ENCODE measurements at regions not wholly inside any gene's neighbourhood (a gene's known extent, or its start where the extent isn't known, plus 50 kb on each side); places are given as distances from the start of the nearest gene placed in this dataset.

DNA sequence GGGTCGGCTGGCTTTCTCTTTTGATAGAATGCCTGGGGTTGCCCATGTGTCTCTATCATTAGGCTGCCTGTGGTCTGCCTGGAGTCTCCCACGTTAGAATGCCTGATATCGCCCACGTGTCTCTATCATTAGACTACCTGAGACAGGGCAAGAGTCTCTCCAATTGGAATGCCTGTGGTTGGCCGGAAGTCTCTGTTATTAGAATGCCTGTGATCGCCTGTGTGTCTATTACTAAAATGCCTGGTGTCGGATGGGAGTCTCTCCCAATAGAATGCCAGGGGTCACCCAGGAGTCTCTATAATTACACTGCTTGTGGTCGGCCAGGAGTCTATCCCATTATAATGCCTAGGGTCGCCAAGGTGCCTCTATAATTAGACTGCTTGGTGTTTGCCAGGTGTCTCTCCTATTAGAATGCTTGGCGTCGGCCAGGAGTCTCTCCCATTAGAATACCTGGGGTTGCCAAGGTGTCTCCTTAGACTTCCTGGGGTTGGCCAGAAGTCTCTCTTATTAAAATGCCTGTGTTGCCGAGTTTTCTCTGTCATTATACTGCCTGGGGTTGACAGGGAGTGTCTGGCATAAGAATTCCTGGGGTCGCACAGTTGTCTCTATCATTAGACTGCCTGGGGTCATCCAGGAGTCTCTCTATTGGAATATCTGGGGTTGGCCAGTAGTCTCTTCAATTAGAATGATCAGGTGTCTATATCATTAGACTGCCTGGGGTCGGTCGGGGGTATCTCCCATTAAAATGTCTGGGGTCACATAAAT, 2272.8 kb downstream of the TP53TG3F start:
- no peak for DNase-seq (ENCODE audit: low read depth in 2 of 2)

DNA sequence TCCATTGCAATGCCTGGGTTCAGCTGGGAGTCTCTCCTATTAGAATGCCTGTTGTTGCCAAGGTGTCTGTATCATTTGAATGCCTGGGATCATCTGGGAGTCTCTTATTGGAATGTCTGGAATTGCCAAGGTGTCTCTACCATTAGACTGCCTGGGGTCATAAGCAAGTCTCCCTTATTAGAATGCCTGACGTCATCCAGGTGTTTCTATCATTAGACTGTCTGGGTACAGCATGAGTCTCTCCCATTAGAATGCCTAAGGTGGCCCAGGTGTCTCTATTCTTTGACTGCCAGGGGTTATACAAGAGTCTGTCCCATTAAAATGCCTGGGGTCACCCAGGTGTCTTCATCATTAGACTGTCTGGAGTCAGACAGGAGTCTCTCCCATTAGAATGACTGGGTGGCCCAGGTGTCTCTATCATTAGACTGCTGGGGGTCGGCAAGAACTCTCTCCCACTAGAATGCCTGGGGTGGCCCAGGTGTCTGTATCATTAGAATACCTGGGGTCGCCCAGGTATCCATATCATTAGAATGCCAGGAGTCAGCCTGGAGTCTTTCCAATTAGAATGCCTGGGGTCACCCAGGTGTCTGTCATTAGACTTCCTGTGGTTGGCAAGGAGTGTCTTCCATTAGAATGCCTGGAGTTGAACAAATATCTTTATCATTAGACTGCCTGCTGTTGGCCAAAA, 2274.0 kb downstream of the TP53TG3F start:
- DNase-seq (ENCODE audit: low read depth in 2 of 2) = no peak

DNA sequence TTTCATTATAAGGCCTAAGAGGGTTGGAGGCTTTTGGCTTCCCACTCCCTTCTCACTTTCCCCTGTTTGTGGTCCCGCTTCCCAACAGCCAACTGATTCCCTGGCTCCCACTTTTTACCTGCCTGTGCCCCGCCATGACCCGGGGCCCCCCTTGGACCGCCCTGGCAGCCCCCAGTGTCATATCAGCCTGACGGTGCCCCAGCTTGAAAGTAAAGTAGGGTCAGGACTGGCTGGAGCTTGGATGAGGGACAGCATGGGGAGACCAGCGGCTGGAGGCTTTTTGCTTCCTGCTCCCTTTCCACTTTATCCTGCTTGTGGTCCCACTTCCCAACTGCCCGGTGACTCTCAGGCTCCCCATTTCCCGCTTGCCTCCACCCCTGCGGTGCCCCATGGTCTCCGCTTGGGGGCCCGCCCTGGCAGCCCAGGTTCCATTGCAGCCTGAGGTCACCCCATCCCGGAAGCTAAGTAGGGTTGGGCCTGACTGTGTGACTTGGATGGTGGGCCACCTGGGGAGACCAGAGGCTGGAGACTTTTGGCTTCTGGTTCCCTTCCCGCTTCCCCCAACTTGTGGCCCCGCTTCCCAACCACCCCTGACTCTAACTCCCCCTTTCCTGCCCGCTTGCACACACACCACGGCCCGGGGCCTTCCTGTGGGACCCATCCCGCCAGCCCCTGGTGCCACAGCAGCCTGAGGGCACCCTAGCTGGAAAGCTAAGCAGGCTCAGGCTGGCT, 2274.7 kb downstream of the TP53TG3F start:
- DNase-seq (ENCODE audit: low read depth in 2 of 2) = no peak

DNA sequence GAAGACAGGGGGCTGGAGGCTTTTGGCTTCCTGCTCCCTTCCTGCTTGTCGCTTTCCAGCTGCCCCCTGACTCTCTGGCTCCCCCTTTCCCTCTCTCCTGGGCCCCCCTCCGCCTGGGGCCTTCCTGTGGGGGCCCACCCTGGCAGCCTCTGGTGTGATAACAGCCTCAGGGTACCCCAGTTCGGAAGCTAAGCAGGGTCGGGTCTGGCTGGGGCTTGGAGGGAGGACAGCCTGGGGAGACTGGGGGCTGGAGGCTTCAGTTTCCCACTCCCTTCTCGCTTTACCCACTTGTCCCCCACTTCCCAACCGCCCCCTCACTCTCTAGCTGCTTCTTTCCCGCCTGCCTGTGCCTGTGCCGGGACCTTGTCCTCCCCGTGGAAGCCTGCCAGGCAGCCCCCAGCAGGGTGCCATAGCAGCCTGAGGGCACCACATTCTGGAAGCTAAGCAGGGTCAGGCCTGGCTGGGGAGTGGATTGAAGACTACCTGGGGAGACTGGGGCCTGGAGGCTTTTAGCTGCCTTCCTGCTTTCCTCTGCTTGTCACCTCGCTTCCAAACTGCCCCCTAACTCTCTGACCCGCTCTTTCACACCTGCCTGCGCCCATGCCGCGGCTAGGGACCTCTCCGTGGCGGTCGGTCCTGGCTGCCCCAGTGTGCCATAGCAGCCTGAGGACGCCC, 2275.5 kb downstream of the TP53TG3F start:
- no peak for DNase-seq (ENCODE audit: low read depth in 2 of 2)

DNA sequence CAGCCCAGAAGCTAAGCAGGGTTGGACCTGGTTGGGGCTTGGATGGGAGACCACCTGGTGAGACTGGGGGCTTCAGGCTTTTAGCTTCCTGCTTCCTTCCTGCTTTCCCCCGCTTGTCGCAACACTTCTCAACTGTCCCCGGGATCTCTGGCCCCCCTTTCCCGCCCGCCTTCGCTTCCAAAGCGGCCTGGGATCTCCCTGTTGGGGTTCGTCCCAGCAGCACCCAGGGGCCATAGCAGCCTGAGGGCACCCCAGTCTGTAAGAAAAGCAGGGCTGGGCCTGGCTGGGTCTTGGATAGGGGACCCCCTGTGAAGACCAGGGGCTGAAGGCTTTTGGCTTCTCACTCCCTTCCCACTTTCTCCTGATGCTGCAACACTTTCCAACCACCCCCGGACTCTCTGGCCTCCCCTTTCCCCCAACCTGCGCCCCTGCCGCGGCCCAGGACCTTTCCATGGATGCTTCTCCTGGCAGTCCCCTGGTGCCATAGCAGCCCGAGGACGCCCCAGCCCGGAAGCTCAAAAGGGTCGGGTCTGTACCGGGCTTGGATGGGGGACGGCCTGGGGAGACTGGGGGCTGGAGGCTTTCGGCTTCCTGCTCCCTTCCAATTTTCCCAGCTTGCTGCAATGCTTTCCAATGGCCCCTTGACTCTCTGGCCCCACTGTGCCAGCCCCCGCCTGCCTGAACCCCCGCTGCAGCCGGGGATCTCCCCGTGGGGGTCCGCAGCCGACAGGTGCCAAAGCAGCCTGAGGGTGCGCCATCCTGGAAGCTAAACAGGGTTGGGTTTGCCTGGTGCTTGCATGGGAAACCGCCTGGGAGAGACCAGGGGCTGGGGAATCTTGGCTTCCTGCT, 2276.2 kb downstream of the TP53TG3F start:
- no peak for DNase-seq (ENCODE audit: low read depth in 2 of 2)

DNA sequence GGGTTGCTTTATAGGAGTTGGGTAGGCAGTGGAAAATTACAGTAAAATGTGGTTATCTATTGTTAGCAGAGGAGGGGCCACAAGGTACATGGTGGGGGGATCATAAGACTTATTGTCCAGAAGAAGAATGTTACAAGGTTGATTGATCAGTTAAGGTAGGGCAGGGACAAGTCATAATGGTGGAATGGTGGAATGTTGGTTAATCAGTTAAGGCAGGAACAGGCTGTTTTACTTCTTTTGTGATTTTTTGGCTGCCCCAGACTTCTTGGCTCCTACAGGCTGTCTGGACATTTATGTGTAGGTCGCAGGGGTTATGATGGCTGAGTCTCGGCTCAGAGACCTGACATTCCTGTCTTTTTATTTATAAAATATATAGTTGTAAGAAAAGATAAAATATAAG, 2277.1 kb downstream of the TP53TG3F start:
- no peak for DNase-seq (ENCODE audit: low read depth in 2 of 2)

DNA sequence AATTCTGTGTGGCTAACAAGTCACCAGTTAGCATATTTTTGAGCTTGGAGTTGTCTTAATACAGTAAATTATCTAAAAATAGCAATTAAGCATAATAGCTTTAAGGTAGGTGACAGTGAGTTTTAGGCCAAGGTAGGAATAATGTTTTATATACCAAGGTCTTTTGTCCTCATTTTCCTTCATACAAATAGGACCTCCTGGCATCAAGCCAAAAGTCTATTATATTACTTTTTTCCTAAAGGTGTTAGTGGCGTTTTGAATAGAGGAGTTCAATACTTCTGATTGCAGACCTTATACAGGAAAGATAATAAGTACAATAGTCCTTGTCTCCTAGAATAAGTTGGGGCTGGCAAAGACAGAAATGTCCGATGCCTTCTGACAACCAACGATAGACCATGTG, 2277.7 kb downstream of the TP53TG3F start:
- DNase-seq (ENCODE audit: low read depth in 2 of 2) = no peak

DNA sequence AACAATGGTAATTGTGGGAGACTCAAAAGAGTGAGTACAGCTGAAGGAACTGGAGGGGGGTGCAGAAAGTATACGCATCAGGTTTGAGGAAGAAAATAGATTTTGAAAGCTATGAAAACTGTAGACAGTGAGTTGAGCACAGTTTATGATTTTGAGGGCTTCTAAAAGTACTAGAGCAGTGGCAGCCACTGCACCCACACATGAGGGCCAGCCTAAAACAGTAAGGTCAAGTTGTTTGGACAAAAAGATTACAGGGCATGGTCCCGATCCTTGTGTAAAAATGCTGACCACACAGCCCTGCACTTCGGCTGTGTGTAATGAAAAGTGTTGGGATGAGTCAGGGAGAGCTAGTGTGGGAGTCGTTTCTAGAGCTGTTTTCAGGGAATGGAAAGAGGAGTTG, 2282.1 kb downstream of the TP53TG3F start:
- DNase-seq (ENCODE audit: low read depth in 2 of 2) = no peak

DNA sequence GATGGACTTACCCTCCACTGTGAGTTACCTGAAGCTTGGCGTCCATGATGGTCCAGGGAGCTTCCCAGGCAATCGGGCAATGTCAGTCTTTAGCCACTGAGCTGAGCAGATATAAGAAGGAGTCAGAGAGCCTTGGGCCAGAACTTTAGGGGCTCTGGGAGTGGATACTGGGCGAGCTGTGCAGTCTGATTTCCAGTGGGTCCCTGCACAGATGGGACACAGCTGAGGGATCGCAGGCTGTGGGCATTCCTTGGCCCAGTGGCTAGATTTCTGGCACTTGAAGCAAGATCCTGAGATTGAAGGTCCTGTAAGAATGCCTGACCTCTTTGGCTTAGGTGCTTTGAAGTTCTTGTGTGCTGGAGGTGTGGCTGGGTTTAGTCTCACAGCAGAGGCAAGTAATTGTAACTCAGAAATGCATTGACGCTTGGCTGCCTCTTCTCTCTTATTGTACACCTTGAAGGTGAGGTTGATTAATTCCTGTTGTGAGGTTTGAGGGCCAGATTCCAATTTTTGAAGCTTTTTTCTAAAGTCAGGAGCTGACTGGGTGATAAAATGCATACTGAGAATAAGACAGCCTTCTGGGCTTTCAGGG, 2283.8 kb downstream of the TP53TG3F start:
- DNase-seq (ENCODE audit: low read depth in 2 of 2) = no peak

DNA sequence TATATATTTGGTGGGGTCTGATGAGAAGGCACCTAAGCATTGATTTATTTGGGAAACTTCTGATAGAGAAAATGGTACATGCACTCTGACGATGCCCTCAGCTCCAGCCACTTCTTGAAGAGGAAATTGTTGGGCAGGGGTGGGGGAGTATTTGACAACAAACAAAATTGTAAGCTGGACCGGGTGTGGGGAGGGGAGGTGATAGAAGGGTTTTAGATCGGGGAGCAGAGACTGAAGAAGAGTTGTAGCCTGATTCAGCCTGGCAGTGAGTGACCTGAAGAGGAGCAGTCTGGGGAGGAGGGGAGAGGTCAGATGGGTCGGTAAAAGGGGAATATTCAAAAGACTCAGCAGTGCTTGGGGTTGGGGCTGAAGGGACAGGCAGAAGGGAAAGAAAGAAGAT, 2284.7 kb downstream of the TP53TG3F start:
- no peak for DNase-seq (ENCODE audit: low read depth in 2 of 2)

DNA sequence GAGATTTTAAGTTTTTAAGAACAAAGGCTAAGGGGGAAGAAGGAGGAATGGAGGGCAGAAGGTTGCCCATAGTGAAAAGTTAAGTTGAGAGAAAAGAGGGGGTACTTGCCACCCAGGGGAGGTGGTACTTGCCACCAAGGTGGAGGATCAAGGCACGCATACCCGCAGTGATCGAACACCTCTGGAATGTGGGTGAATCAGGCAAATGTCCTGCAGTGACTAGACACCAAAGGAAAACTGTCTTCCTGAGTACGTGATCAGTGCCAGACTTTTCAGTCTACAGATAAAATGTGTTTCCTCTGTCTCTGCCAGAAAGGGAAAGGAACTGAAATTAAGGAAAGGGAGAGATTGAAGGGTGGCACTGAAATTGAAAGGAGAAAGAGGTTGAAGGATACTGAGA, 2285.3 kb downstream of the TP53TG3F start:
- no peak for DNase-seq (ENCODE audit: low read depth in 2 of 2)

DNA sequence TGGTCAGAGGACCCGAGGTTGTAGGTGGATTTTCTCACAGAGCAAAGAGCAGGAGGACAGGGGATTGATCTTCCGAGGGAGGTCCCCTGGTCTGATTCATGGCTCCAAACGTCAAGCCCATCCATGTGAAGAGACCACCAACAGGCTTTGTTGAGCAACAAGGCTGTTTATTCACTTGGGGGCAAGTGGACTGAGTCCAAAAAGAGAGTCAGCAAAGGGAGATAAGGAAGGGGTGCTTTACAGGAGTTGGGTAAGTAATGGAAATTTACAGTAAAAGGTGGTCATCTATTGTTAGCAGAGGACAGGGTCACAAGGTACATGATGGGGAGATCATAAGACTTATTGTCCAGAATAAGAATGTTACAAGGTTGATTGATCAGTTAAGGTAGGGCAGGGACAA, 2285.8 kb downstream of the TP53TG3F start:
- DNase-seq (ENCODE audit: low read depth in 2 of 2) = no peak

DNA sequence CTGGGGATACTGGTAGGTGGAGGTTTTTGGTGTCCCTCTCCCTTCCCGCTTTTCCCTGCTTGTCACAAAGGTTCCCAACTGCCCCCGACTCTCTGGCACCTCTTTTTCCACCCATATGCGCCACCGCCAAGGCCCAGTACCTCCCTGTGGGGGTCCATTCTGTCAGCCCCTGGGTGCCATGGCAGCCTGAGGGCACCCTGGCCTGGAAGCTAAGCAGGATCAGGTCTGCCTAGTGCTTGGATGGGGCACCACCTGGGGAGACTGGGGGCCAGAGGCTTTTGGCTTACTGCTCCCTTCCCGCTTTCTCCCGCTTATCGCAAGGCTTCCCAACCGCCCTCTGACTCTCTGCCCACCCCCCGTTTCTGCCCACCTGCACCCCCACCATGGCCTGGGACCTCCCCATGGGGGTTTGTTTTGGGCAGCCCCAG, 2286.4 kb downstream of the TP53TG3F start:
- no peak for DNase-seq (ENCODE audit: low read depth in 2 of 2)

DNA sequence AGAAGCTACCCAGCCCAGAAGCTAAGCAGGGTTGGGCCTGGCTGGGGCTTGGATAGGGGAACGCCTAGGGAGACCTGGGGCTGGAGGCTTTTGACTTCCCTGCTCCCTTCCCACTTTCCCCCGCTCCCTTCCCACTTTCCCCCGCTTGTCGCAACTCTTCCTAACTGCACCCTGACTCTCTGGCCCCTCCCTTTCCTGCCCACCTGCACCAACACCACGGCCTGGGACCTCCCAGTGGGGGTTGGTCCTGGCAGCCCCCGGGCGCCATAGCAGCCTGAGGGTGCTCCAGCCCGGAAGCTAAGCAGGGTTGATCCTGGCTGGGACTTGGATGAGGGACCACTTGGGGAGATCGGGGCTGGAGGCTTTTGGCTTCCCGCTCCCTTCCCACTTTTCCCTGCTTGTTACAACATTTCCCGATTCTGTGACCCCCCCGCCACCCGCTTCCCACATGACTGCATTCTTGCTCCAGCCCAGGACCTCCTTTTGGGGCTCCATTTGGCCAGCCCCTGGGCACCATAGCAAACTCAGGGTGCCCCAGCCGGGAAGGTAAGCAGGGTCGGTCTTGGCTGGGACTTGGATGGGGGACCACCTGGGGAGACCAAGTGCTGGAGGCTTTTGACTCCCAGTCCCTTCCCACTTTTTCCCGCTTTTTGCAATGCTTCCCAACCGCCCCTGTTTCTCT, 2287.0 kb downstream of the TP53TG3F start:
- DNase-seq (ENCODE audit: low read depth in 2 of 2) = no peak

DNA sequence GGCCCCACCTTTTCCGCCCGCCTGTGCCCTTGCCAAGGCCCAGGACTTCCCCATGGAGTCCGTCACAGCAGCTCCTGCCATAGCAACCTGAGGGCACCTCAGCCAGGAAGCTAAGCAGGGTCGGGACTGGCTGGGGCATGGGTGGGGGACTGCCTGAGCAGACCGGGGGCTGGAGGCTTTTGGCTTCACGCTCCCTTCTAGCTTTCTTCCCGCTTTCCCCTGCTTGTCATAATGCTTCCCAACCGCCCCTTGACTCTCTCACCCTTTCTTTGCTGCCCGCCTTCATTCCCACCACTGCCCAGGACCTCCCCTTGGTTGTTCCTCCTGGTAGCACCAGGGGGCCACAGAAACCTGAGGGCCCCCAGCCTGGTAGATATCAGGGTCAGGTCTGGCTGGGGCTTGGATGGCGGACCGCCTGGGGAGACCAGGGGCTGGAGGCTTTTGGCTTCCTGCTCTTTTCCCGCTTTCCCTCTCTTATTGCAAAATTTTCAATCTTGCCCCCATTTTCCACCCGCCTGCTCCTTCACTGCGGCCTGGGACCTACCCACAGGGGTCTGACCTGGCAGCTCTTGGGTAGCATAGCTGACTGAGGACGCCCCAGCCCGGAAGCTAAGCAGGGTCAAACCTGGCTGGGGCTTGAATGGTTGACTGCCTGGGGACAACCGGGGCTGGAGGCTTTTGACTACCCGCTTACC, 2287.7 kb downstream of the TP53TG3F start:
- no peak for DNase-seq (ENCODE audit: low read depth in 2 of 2)

DNA sequence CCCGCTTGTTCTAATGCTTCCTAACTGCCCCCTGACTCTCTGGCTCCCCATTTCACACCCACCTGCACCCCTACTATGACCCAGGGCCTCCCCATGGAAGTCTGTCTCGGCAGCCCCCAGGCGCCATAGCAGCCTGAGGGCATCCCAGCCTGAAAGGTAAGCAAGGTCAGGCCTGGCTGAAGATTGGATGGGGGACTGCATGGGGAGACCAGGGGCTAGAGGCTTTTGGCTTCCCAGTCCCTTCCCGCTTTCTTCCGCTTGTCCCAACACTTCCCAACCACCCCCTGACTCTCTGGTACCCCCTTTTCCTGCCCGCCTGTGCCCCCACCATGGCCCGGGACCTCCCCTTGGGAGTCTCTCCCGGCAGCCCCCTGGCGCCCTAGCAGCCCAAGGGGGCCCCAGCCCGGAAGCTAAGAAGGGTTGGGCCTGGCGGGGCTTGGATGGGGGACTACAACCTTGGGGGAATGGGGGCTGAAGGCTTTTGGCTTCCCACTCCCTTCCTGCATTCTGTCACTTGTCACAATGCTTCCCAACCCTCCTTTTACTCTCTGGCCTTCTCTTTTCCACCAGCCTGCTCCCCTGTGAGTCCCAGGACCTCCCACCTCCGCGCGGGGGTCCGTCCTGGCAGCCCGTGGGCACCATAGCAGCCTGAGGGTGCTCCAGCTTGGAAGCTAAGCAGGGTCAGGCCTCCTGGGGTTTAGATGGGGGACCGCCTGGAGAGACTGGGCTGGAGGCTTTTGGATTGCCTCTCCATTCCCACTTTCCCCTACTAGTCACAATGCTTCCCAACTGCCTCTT, 2288.4 kb downstream of the TP53TG3F start:
- DNase-seq (ENCODE audit: low read depth in 2 of 2) = no peak

DNA sequence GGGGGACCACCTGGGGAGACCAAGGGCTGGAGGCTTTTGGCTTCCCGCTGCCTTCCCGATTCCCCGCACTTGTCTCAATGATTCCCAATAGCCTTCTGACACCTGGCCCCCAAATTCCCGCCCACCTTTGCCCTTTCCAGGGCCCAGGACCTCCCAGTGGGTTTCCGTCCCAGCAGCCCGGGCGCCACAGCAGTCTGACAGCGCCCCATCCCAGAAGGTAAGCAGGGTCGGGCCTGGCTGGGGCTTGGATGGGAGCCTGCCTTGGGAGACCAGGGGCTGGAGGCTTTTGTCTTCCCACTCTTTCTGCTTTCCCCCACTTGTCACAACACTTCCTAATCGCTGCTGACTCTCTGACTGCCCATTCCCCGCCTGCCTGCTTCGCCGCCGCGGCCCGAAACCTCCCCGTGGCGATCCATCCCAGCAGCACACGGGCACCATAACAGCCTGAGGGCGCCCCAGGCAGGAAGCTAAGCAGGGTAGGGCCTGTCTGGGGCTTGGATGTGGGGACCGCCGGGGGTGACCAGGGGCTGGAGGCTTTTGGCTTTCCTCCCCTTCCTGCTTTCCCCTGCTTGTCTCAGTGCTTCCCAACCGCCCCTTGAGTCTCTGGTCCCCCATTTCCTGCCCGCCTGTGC, 2289.3 kb downstream of the TP53TG3F start:
- DNase-seq (ENCODE audit: low read depth in 2 of 2) = no peak
